Activated T-cell treated with anti-CD3 and anti-CD28 coated beads, Interleukin-2, amount 50 U/mL, for 1 hour (primary cell): ENCODE measurements at regions not wholly inside any gene's neighbourhood (a gene's known extent, or its start where the extent isn't known, plus 50 kb on each side); places are given as distances from the start of the nearest gene placed in this dataset.
"Not testable (repeated sequence)": the region's sequence is repeated elsewhere in the genome, so short reads cannot be mapped to it uniquely, and the experiment has no call there.

Source experiments
- DNase-seq: peaks from one replicate; pipeline ENCODE4 v3.0.0-alpha.2; 2020

DNA sequence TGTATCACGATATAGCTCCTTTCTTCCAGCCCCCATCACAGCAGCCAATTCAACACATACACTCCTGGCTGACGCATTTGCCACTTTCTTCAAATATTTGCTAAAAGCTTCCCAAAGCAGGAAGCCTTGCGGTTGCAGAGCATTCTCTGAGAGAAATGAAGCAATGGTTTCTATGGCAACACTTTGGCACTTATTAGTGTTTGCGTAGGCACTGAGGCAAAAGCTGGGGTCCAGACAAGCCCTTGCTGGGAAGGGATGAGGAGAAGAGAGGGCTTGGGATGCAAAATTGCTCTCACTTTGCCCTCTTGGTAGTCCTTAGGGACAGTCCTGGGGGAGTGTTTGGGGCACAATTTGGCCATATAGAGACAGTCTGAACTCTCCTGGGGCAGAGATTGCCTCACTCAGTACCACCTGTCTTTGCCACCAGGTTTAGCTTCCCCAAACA is 55.0 kb upstream of the PAK3 start:
- DNase-seq = peak; percentile 23

DNA sequence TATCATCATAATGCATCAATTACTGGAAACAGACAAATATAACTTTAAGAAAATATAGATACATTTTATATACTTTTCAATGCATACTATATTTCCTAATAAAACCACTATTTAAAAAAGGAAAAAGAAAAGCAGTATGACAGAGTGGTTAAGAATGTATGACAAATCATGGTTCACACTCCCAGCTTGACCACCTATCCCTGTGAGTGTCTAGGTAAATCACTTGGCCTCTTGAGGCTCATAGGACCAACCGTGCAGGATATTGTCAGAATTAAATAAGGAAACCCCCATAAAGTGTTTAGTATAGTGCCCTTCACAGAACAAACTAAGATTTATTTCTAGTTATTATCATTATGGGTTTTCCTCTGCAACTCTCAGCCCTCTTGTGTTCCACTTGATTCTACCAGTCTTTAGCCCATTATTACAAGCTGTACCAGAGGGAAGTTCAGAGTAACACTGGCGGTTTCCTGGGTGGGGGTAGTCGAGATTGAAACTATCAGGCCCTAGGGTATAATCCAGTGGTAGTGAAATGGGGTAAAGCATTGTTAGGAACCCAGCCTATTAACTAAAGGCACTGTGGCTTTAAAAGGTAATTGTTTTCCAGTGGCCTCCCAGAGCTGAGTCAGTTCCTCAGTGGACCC is 55.5 kb upstream of the PAK3 start:
- DNase-seq = no peak

DNA sequence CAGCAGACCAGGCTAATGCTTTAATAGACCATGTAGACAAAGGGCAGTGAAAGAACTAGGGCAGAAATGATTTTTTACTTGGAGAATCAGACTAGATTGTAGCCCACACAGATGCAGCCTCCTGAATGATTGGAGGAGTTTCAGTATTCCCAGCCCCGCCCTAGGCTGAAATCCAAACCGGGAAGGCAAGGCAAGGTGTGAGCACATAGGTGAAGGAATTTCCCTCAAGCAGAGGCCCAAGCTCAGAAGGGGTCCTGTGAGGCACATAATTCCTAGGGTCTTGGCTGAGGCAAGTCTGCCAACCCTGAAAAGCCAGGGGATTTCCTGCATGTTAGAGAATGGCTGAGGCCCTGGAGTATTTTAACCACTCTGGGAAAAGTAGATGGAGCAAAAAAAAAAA is 56.4 kb upstream of the PAK3 start:
- DNase-seq = no peak

DNA sequence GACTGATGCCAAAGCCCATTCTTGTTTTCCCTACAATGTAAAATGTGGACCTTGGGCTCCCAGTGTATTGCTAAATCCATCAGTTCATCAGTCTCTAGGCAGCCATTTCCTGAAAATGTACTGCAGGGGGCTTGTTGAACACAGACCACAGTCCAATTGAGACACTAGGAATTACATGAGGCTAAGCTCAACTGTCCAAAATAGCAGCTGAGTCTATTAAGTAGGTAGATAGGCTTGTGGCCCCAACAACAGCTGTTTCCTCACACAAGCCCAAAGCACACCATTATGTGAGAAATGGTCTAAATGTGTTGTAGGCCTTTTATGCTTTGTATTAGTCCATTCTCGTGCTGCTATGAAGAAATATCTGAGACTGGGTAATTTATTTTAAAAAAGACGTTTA is 60.0 kb upstream of the PAK3 start:
- no peak for DNase-seq

DNA sequence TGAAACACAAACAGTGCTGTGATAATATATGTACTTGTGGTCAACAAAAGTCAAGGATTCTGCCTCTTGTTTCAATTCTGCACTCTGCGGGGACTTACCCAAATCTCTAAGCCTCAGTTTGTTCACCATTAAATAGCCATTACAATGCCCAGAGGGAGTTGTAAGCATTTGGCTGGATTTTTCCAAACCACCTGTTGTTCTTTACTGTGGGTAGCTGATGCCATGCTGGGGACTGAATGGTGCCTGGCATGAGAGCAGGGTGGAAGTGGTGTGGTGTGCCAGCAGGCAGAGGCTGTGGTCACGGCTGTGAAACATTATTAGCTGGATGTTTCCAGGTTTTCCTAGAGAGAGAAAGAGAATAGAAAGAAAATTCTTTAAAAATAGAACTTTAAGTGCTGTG is 60.7 kb upstream of the PAK3 start:
- no peak for DNase-seq

DNA sequence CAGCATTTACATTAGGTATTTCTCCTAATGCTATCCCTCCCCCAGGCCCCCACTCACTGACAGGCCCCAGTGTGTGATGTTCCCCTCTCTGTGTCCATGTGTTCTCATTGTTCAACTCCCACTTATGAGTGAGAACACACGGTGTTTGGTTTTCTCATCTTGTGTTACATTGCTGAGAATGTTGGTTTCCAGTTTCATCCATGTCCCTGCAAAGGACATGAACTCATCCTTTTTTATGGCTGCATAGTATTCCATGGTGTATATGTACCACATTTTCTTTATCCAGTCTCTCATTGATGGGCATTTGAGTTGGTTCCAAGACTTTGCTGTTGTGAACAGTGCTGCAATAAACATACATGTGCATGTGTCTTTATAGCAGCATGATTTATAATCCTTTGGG is 73.0 kb upstream of the PAK3 start:
- DNase-seq = not testable (repeated sequence)

DNA sequence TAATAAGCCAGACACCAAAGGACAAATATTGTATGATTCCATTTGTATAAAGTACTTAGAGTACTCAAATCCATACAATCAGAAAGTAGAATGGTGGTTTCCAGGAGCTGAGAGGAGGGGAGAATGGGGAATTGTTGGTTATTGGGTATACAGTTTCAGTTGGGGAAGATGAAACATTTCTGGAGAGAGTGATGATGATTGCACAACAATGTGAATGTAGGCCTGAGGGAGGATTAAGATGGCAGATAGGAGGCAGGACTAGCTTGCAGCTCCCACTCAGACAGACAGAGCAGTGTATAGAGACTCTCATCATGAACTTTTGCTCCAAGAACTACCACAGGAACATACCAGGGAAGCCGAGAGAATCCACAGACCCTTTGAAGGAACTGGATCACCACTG is 75.7 kb upstream of the PAK3 start:
- no peak for DNase-seq

DNA sequence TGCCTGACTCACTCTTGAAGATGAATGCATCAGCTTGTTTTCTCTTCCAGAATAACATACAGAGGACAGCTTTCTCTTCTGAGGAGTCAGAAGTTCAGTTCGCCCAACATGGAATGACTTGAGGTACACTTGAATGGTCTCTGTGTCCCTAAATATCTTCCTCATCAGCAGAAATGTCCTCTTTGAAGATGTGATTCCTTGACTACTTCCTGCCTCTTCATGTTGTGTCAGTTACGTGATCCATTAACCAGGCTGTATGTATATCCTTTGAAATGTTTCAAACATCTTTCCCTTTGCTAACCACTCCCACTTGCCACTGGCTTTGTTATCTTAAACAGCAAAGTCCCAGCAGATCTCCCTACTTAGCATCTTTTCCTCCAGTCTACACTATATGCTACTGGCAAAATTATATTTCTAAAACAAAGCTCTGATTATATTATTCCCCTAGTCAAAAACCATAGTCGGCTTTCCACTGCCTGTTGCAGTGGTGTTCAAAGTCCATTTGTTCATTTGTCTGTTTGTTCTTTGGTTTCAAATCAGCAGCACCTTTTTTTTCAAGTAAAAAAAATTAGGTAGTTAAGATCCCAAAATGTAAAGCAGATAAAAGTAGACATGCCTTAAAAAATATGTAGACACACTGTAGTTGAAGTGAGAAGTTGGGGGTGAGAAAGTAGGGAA is 82.1 kb upstream of the PAK3 start:
- no peak for DNase-seq

DNA sequence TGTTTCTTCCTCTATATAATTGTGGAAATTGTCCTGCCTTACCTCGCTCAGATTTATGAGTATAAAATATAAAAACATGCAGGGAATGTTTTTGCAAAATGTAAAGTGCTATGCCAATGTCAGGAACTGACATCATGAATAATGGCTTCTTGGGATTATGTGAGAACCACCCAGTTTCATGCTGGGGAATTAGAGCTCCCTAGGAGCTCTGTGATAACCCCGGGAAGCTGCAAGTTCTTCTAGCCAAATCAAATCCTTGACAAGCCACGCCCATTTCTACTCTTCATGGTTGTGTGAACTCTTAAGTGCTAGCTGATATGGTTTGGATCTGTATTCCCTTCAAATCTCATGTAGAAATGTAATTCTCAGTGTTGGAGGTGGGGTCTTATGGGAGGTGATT is 85.9 kb upstream of the PAK3 start:
- no peak for DNase-seq

DNA sequence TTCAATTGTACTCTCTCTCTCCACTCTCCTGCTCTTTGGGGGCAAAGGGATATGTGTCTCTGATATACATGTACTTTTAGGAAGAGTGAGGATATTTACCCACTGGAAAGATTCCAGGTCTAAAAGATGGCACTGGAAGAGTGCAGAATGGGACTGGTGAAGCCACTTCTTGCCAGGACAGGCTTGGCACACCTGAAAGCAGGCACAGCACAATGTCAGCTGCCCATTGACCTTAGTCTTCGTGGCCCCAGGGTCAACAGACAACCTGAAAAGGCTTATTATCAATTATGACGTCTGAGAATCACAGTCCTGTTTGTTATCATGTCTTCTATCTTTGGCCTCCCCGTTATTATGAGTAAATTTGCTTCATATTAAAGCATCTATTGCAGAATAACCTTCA is 86.7 kb upstream of the PAK3 start:
- DNase-seq = no peak

DNA sequence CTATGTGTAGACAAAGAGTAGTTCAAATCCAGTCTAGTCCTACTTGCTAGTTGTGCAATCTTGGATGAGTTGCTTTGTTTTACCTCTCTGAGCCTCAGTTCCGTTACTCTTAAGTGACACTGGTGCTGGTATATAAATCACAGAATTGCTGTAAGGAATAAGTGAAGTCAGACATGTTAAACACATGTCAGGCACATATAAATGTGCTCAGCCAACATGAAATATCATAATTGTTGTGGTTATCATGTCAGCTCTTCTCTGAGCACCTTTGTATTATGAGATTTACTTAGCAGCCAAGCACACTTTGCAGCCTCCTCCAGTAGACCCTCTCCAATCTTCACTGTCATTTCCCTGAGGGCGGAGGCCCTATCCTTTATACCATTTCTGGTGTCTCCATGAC is 87.9 kb upstream of the PAK3 start:
- DNase-seq = no peak

DNA sequence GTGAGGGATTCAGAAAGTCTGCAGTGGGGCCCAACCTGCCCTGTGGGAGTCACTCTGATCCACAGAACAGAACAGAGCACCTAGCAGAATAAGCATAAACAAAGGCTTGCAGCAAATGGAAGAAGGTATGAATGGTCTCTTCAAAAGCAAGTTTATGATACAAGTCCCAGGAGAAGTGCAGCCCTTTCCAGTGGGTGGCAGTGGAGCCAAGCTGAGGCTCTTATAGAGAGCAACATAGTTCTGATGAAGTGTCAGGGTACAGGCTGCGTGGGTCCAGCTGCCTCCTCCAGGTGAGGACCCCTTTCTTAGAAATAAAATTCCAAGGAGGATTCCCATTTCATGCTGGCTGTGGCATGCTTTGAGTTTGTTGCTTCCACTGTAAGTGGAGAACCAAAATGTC is 88.8 kb upstream of the PAK3 start:
- no peak for DNase-seq

DNA sequence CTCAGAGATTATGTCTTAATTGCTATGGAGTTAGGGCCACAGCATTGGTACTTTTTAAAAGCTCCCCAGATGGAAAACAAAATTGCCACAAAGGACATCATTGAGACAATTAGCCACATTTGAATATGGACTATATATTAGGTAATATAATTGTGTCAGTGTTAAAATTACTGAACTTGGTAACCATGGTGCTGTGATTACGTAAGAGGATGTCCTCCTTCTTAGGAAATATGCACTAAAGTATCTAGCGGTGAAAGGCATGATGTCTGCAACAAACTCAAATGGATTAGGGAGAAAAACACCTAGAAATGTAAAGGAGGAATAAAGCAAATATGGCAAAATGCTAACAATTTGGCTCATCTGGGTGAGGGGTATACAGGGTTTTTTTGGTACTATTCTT is 89.9 kb upstream of the PAK3 start:
- DNase-seq = no peak

DNA sequence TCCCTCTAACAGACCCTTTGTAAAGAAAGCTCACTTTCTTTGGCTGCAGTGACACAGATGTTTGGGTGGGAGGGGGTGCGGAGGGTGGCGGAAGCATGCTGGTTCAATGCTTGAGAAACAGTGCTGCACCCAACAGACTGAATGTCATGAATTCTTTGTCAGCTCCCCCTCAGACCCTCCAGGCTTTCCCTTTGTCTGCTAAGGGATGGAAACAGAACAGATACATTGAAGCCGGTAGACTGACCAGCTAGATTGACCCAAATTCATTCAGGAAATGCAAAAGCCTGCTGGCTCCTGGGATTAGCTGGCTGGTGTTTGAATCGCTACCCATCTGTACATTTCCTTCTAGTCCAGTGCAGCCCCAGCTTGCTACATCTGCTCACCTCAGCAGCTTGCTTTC is 90.8 kb upstream of the PAK3 start:
- no peak for DNase-seq

DNA sequence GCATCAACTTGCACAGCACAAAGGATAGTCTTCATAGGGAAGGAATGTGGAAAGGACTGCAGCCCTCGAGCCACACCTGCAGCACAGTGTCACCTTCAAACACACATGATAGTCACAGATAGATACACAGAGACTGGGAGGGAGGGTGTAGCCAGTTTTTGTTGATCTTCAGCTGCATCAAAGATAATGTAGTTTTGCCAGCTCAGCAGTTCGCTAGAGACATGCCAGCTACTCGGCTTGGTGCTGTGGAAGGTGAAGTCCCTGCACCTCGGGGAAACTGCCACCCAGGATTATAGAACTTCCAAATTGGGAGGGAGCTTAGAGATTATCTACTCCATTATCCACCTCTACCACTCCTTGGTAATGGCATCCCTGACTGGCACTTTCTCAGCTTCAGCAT is 92.9 kb upstream of the PAK3 start:
- no peak for DNase-seq

DNA sequence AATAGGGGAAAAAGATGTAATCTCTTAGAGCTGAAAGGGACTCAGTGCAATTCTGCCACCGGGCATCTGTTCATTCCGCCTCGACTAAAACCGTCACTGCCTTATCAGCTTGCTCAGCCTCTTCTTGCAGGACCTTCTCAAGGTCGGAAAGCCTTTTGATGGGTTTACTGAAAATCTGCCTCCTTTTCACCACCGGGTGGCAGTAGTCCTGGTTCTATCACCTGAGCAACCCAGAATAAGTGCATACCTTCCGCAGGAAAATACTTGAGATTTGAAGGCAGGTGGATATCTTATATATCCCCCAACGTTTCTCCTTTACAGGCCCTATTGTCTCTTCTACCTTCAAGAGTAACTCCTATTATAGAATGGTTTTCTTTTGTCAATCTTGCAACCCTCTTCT is 103.4 kb upstream of the PAK3 start:
- DNase-seq = no peak

DNA sequence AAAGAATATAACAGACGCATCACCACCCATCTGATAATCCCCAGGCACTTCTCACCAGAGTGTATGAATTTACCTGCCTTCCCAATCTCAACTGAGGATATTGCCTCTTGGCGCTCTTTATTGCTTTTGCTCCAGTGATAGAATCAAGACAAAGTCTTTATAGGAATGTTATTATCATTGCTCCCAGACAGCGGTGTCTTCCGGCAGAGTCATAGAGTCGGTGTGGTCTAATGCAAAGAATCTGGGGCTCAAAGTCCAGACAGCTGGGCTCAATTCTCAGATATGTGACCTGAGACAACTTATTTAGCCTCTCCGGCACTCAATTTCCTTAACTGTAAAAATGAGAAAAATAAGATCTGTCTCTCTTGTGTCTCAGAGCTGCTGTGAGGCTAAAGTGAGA is 106.1 kb upstream of the PAK3 start:
- DNase-seq = no peak

DNA sequence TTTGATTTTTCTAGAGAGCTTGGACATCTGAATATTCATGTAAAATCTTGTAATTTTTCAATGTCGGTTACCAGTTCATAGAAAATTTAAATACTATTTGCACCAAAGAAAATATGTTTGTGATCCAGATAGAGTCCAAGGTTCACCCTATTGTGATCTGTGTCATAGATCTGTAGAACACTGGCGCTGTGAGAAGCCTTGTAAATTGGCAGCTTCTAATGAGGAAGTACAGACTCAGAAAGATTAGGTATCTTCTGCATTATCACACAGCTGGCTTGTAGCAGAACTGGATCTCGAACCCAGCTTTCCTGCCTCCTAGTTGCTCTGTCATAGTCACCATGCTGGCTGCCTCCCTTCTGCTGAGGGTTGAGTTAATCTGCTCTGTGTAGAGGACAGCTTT is 106.5 kb upstream of the PAK3 start:
- DNase-seq = no peak

DNA sequence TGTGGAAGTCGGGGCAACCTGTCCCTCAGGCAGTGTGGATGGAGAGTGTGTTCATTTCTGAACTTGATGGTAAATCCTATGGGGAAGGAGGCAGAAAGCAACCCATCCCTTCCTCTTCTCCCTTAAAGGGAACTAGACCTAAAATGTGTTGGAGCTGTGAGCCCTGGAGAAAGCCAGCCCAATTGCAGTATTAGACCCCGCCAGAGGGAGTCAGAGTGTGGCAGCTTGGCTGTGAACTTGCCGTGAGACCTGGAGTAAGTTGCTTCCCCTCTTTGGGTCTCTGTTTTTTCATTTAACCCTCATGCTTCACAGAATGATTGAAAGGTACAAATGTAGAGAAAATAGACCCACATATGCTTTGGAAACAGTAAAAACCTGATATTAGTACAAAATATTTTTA is 108.7 kb upstream of the PAK3 start:
- no peak for DNase-seq

DNA sequence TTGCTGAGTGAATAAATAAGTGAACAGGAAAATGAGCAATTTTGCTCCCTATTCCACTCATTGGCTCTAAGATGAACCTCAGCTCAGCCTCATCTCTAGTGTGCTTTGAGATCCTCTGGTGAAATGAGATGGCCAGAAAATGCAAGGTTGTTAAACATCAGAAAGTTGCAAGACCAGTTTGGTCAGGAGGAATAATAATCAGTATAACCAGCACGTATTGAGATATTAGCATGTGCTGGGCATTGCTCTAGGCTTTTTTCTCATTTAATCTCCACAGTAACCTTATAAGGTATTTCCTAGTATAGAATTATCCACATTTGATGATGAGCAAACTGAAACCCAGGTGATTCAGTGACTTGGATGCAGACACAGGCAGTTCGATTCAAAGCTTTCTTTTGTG is 110.5 kb upstream of the PAK3 start:
- DNase-seq = no peak

DNA sequence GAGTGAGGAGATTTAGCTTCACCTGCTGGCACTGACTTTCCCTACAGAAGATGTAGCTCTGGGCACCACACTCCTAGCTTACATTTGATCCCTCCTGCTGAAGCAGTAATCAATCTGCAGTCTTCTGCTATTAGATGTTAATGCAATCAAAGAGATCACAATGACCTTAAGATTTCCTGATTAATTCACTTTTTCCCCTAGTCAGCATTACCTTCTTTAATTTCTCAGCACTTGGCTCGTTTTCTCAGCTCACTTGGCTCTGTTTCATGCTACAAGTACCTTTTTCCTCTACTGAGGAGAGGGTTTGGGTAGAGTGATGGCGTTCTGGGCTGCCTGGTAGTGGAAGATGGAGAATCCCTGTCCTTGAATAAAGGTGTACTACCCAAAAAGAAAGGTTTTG is 113.0 kb upstream of the PAK3 start:
- DNase-seq = no peak

DNA sequence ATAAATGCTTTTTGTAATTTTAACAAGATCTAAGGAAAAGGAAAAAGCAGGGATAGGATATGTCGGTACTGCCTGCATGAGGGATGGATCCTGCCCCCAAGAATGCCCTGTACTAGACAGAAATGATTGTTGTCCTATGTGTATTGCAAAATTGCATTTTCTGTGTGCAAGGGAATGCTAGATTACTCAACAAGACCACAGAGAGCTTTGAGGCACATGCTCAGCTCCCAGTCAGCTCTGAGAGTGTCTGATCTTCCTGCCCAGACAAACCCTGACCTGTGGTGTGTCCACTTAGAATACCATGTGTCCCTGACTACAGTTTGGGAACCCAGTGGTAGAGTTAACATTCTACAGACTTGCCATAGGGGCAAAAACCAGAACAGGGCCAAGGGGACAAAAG is 129.2 kb upstream of the PAK3 start:
- DNase-seq = no peak

DNA sequence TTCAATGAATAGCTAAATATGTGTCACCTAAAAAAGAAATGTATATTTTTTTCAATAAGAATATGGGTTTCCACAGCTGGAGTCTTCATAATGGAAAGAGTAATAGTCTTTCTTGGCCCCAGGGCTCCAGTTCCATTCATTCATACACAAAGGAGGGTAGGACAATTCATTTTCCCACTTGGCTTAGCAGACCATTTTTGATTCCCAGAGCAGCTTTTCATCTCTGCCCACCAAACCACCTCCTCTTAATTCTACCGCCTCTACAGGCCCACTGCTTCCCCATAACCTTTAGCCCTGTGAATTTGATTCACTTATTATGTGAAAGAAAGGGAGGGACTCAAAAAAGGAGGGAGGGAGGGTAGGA is 129.9 kb upstream of the PAK3 start:
- no peak for DNase-seq

DNA sequence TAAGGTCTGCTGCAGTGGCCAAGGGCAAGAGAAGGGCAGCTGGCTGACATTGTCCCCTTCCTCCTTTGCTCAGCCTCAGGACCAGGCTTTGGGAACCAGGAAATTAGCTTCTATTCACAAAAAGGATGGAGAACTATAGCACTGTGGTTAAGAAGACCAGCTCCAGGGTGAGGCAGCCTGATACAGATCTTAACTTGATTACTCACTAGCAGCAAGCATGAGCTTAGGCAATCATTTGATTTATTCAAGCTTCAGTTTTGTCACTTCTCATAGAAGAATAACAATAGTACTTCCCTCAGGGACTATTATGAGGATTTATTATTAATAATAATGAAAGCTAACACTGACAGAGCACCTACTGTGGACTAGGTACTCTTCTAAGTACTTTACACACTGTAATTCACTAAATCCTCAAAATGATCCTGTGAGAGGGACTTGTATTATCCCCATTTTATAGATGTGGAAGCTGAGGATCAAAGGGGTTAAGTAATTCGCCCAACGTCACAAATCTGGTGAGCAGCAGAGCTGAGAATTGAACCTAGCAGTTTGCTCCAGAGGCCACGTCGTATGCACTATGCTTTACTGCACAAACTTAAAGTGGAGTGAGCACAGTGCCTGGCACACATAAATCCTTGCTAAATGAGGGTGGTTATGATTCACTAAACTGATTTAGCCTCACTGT is 130.4 kb upstream of the PAK3 start:
- no peak for DNase-seq

DNA sequence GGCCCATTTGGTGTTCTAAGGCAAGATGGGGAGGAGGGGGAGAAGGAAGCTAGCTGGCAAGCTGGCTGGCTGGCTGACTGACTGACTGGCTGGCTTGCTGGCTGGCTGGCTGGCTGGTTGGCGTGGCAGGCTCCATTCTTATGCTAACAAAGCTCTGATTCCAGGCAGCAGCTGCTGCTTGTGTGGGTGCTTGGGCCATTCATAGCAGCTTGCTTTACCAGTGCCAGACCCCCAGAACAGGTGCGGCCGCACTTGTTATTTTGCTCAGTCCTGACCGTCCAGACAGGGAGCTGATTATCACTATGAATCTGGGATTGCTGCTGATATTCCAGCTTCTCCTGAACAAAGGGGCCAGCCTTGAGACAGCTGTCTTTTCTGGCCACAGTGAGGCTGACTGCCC is 131.2 kb upstream of the PAK3 start:
- no peak for DNase-seq
